ENCODE measurements at regions not wholly inside any gene's neighbourhood (a gene's known extent, or its start where the extent isn't known, plus 50 kb on each side); places are given as distances from the start of the nearest gene placed in this dataset.

GRCh38 chr20:34190679-34191090, 50.5 kb upstream of the ASIP start:
- Mint-ChIP-seq H3K36me3 (no peaks in the 10 kb centered on the region), H3K4me3 (no peak overlapping the region), H3K9me3 (no peaks in the 10 kb centered on the region), H3K4me1 (peaks cover 0 to 1% of the 10 kb centered on the region in 2 donors), H3K27ac (no peak overlapping the region), H3K27me3 (peaks cover 18 to 24% of the 10 kb centered on the region in 2 donors)
- DNase-seq = peak; percentile 6
- peak; percentile 64 to 65 for ATAC-seq (replicated peaks)
